ENCODE measurements at regions not wholly inside any gene's neighbourhood (a gene's known extent, or its start where the extent isn't known, plus 50 kb on each side); places are given as distances from the start of the nearest gene placed in this dataset.

DNA sequence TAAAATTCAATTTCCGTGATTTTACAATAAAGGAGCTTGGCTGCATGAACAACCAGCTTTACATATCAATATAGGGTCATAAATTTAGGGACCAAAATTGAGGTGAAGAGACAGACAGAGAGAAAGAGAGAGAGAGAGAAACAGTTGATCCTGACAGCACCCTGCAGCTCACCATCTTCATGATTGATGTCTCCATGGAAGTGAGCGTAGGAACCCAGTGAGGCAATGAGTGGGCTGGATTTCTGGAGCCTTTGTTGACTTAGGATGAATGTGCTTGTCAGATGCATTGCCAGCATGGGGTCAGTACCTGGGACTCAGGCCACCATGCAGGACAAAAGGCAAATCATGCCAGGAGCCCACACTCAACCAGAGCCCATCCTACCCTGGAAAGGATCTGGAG, 165.1 kb upstream of the SYNDIG1 start:
- H3K27ac ChIP-seq: no peak overlapping the region
- no peaks in the 10 kb centered on the region for H3K4me1 ChIP-seq (ENCODE audit: insufficient read depth)
- no peaks in the 10 kb centered on the region for H3K36me3 ChIP-seq (replicated peaks; ENCODE audit: insufficient read depth, low read depth)
- TF ChIP-seq, protein P1, sequence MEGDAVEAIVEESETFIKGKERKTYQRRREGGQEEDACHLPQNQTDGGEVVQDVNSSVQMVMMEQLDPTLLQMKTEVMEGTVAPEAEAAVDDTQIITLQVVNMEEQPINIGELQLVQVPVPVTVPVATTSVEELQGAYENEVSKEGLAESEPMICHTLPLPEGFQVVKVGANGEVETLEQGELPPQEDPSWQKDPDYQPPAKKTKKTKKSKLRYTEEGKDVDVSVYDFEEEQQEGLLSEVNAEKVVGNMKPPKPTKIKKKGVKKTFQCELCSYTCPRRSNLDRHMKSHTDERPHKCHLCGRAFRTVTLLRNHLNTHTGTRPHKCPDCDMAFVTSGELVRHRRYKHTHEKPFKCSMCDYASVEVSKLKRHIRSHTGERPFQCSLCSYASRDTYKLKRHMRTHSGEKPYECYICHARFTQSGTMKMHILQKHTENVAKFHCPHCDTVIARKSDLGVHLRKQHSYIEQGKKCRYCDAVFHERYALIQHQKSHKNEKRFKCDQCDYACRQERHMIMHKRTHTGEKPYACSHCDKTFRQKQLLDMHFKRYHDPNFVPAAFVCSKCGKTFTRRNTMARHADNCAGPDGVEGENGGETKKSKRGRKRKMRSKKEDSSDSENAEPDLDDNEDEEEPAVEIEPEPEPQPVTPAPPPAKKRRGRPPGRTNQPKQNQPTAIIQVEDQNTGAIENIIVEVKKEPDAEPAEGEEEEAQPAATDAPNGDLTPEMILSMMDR (IDR thresholded peaks at IDR 0.05; ENCODE audit: poor library complexity): no peak
- TF ChIP-seq EZH2phosphoT487 (IDR thresholded peaks at IDR 0.05; ENCODE audit: low read depth, severe bottlenecking, unreplicated experiment) (no peak), EZH2 (IDR thresholded peaks at IDR 0.05; ENCODE audit: borderline replicate concordance) (no peak)
- 86% methylated on average over 2 of the region's 2 CpGs for WGBS (ENCODE audit: low lambda C conversion rate, missing lambda C conversion rate)
- no peak overlapping the region for H3K4me3 ChIP-seq
- H3K4me2 ChIP-seq: no peak overlapping the region
- no peaks in the 10 kb centered on the region for H3K9me3 ChIP-seq (ENCODE audit: low read depth)
- no peaks in the 10 kb centered on the region for H3K79me2 ChIP-seq
- no peaks in the 10 kb centered on the region for H3K9me2 ChIP-seq (replicated peaks; ENCODE audit: insufficient read depth)
- DNase-seq (ENCODE audit: low spot score): no peak
- no peaks in the 10 kb centered on the region for H3K27me3 ChIP-seq
- no peak overlapping the region for H2AFZ ChIP-seq
- H4K20me1 ChIP-seq (ENCODE audit: insufficient read depth, poor library complexity, severe bottlenecking): no peaks in the 10 kb centered on the region

DNA sequence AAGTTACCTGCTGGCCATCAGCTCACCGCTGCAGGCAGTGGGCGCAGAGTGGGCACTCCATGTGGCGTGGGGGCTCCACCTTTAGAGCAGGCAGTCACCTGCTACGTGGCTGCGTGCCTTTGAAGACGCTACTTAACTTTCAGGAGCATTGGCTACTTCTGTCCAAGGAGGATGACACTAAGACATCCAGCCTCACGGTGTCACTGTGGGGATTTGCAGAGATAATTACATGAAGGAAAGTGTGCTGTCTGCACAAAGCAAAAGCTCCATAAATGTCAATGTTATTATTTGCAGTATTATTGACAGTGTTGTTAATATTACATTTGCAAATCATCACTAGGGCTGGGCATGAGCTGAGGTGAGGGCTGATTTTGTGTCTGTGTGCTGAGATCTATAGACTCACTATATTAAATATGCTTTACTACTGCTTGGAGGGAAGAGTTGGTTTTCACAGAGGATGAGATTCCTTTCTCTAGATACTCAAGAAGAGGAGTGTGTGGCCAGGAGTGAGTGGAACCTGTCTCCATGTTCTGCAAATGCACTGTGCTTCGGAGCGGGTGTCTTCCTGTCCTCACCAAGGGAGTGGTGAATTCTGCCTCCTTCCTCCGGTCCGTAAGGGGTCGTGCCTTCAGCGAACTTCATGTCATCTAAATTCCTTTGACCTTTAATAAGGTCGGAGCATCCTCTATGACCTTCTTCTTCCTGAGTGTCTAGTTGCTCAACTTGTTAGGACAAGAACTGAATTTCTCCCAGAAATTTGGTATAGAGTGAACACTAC, 165.8 kb upstream of the SYNDIG1 start:
- H3K9me2 ChIP-seq (replicated peaks; ENCODE audit: insufficient read depth): no peaks in the 10 kb centered on the region
- no peak for TF ChIP-seq EZH2 (IDR thresholded peaks at IDR 0.05; ENCODE audit: borderline replicate concordance)
- TF ChIP-seq, protein P1 (IDR thresholded peaks at IDR 0.05; ENCODE audit: poor library complexity): peak; percentile 27
- no peak for TF ChIP-seq EZH2phosphoT487 (IDR thresholded peaks at IDR 0.05; ENCODE audit: low read depth, severe bottlenecking, unreplicated experiment)
- H3K4me3 ChIP-seq: no peak overlapping the region
- H2AFZ ChIP-seq: no peak overlapping the region
- 85% methylated on average over 14 of the region's 14 CpGs for WGBS (ENCODE audit: low lambda C conversion rate, missing lambda C conversion rate)
- H3K27ac ChIP-seq: no peak overlapping the region
- no peaks in the 10 kb centered on the region for H3K36me3 ChIP-seq (replicated peaks; ENCODE audit: insufficient read depth, low read depth)
- H3K27me3 ChIP-seq: no peaks in the 10 kb centered on the region
- DNase-seq (ENCODE audit: low spot score): peak; percentile 16
- H3K4me1 ChIP-seq (ENCODE audit: insufficient read depth): no peaks in the 10 kb centered on the region
- H3K9me3 ChIP-seq (ENCODE audit: low read depth): no peaks in the 10 kb centered on the region
- H4K20me1 ChIP-seq (ENCODE audit: insufficient read depth, poor library complexity, severe bottlenecking): no peaks in the 10 kb centered on the region
- H3K79me2 ChIP-seq: no peaks in the 10 kb centered on the region
- no peak overlapping the region for H3K4me2 ChIP-seq

DNA sequence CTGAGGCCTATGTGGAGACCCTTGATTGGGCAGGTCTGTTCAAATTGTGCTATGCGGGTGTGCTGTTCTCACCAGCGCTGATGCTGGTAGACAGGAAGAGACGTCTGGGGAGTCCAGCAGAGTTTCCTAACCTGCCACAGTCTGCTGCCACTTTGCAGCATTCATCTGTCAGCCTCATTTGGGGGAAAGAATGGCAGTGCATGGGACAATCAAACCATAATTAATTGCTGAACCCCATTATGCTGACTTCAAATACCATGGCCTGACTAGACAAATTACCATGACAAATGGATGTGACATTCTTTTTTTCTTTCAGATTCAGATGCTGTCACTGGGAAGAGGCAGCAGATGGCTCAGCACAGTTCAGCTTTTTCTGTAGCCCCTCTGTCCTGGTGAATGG, 171.4 kb upstream of the SYNDIG1 start:
- DNase-seq (ENCODE audit: low spot score): no peak
- H3K4me2 ChIP-seq: no peak overlapping the region
- H3K9me3 ChIP-seq (ENCODE audit: low read depth): no peaks in the 10 kb centered on the region
- H3K4me1 ChIP-seq (ENCODE audit: insufficient read depth): no peaks in the 10 kb centered on the region
- no peak overlapping the region for H3K4me3 ChIP-seq
- H3K79me2 ChIP-seq: no peaks in the 10 kb centered on the region
- TF ChIP-seq EZH2phosphoT487 (IDR thresholded peaks at IDR 0.05; ENCODE audit: low read depth, severe bottlenecking, unreplicated experiment) (no peak), EZH2 (IDR thresholded peaks at IDR 0.05; ENCODE audit: borderline replicate concordance) (no peak)
- TF ChIP-seq, protein P1 (IDR thresholded peaks at IDR 0.05; ENCODE audit: poor library complexity): no peak
- H3K27me3 ChIP-seq: no peaks in the 10 kb centered on the region
- H4K20me1 ChIP-seq (ENCODE audit: insufficient read depth, poor library complexity, severe bottlenecking): no peaks in the 10 kb centered on the region
- no peaks in the 10 kb centered on the region for H3K9me2 ChIP-seq (replicated peaks; ENCODE audit: insufficient read depth)
- no peaks in the 10 kb centered on the region for H3K36me3 ChIP-seq (replicated peaks; ENCODE audit: insufficient read depth, low read depth)
- H3K27ac ChIP-seq: no peak overlapping the region
- WGBS (ENCODE audit: low lambda C conversion rate, missing lambda C conversion rate): 91% methylated on average over 3 of the region's 3 CpGs
- H2AFZ ChIP-seq: no peak overlapping the region

Measured in hepatocyte (in vitro differentiated cells).